ENCODE measurements at regions not wholly inside any gene's neighbourhood (a gene's known extent, or its start where the extent isn't known, plus 50 kb on each side); places are given as distances from the start of the nearest gene placed in this dataset.

DNA sequence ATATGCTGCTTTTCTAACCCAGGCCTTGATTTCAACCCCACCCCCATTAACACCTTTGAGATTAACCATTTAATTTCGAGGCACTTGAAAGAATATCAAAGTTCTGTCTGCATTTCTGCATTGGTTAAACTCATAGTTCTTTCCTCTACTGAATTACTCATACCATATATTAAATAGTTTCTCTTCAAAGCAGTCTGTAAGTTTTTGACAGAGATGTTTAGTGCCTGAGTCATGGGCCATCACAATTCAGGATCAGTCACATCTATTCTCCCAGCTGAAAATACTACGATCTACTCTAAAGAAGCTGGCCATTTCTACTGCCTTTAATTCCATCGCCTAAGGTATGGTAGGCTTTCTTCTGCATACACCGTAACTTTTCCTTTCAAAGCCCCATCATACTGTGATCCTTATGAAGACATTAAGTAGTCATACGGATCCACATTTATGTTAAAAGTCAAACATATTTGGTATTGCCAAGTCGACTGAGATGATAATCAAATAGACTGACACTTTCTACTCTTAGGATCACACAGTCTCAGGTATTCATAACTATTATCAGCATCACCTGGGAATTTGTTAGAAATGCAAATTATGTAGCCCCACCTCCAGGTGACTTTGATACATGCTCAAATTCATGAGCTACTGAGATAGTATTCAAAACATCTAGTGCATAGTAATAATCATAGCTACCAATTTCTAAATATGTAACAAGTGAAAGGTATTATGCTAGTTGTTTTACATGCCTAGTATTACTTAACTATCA lies 489.4 kb upstream of the IL12A start:
- DNase-seq = no peak
- no peak overlapping the region for H3K4me2 ChIP-seq
- no peaks in the 10 kb centered on the region for H3K79me2 ChIP-seq (ENCODE audit: insufficient read depth)
- 43% methylated on average over 6 of the region's 6 CpGs for WGBS (ENCODE audit: low lambda C conversion rate)
- CTCF ChIA-PET = interaction anchor here (0.7 kb wide), 1 partner anchor 132 kb away, joined by 3 read pairs; no protein-coding TSS in a partner anchor
- no peak overlapping the region for H3K27ac ChIP-seq (ENCODE audit: low read depth in 2 of 2, low read length in 1 of 2)
- TF ChIP-seq JUND (IDR thresholded peaks at IDR 0.05) = no peak
- no peak for TF ChIP-seq ELF1 (IDR thresholded peaks at IDR 0.05)
- H3F3A ChIP-seq (replicated peaks; ENCODE audit: insufficient read depth) = no peaks in the 10 kb centered on the region
- H2AFZ ChIP-seq (ENCODE audit: low read depth) = no peak overlapping the region
- H3K9ac ChIP-seq = no peak overlapping the region
- no peaks in the 10 kb centered on the region for H4K20me1 ChIP-seq (ENCODE audit: insufficient read depth)
- no peaks in the 10 kb centered on the region for H3K9me3 ChIP-seq
- no peaks in the 10 kb centered on the region for H3K4me1 ChIP-seq (ENCODE audit: control insufficient read depth in 1 of 2, insufficient read depth in 2 of 2, low read depth in 1 of 2, low read length in 1 of 2)
- no peaks in the 10 kb centered on the region for H3K27me3 ChIP-seq (ENCODE audit: insufficient read depth)
- H3K36me3 ChIP-seq (replicated peaks in 1 of 2; ENCODE audit: control insufficient read depth in 1 of 2, insufficient read depth in 2 of 2, low read length in 1 of 2) = no peaks in the 10 kb centered on the region
- no peak overlapping the region for H3K4me3 ChIP-seq (ENCODE audit: low read depth in 2 of 2, low read length in 1 of 2)
- H3K9me2 ChIP-seq = no peaks in the 10 kb centered on the region
- POLR2A ChIA-PET = no interaction called here

DNA sequence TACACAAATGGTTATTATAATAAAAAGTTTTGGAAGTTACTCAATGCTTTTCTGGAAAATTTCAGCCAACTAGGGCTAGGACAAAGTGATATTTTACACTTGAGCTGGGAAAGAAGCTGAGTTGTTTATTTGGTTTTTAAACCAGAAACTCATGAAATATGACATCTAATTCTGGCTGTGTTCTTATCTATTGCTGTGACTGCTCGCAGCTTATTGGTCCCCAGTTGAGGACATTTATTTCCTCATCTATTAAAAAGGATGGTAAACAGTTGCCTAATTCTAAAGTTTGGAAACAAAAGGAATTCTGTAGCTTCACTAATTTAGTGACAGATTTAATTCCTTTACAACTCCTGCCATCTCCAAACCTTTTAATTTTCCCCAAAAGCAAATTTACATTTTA lies 487.6 kb upstream of the IL12A start:
- Histone ChIP-seq H3K27ac (ENCODE audit: low read depth in 2 of 2, low read length in 1 of 2) (no peak overlapping the region), H2AFZ (ENCODE audit: low read depth) (no peak overlapping the region), H3K9me2 (no peaks in the 10 kb centered on the region), H3K36me3 (replicated peaks in 1 of 2; ENCODE audit: control insufficient read depth in 1 of 2, insufficient read depth in 2 of 2, low read length in 1 of 2) (no peaks in the 10 kb centered on the region), H4K20me1 (ENCODE audit: insufficient read depth) (no peaks in the 10 kb centered on the region), H3K9me3 (no peaks in the 10 kb centered on the region), H3K4me1 (ENCODE audit: control insufficient read depth in 1 of 2, insufficient read depth in 2 of 2, low read depth in 1 of 2, low read length in 1 of 2) (no peaks in the 10 kb centered on the region), H3F3A (replicated peaks; ENCODE audit: insufficient read depth) (no peaks in the 10 kb centered on the region), H3K27me3 (ENCODE audit: insufficient read depth) (peaks cover 4% of the 10 kb centered on the region; the same call in 1 of the 2 replicates), H3K9ac (no peak overlapping the region), H3K4me2 (no peak overlapping the region), H3K79me2 (ENCODE audit: insufficient read depth) (no peaks in the 10 kb centered on the region), H3K4me3 (ENCODE audit: low read depth in 2 of 2, low read length in 1 of 2) (no peak overlapping the region)
- CTCF ChIA-PET = no interaction called here
- no peak for DNase-seq
- no peak for TF ChIP-seq NFIC (IDR thresholded peaks at IDR 0.05; ENCODE audit: borderline replicate concordance)
- TF ChIP-seq, protein P1, sequence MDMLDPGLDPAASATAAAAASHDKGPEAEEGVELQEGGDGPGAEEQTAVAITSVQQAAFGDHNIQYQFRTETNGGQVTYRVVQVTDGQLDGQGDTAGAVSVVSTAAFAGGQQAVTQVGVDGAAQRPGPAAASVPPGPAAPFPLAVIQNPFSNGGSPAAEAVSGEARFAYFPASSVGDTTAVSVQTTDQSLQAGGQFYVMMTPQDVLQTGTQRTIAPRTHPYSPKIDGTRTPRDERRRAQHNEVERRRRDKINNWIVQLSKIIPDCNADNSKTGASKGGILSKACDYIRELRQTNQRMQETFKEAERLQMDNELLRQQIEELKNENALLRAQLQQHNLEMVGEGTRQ (IDR thresholded peaks at IDR 0.05; ENCODE audit: borderline replicate concordance, low read depth, low read length) = no peak
- TF ChIP-seq CHD2 (IDR thresholded peaks at IDR 0.05; ENCODE audit: low read length, partially characterized antibody) = no peak
- TF ChIP-seq JUND (IDR thresholded peaks at IDR 0.05) = no peak
- no peak for TF ChIP-seq FOXJ3 (CRISPR knock-in tag; IDR thresholded peaks at IDR 0.05)
- TF ChIP-seq, protein P2, sequence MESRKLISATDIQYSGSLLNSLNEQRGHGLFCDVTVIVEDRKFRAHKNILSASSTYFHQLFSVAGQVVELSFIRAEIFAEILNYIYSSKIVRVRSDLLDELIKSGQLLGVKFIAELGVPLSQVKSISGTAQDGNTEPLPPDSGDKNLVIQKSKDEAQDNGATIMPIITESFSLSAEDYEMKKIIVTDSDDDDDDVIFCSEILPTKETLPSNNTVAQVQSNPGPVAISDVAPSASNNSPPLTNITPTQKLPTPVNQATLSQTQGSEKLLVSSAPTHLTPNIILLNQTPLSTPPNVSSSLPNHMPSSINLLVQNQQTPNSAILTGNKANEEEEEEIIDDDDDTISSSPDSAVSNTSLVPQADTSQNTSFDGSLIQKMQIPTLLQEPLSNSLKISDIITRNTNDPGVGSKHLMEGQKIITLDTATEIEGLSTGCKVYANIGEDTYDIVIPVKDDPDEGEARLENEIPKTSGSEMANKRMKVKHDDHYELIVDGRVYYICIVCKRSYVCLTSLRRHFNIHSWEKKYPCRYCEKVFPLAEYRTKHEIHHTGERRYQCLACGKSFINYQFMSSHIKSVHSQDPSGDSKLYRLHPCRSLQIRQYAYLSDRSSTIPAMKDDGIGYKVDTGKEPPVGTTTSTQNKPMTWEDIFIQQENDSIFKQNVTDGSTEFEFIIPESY (IDR thresholded peaks at IDR 0.05; ENCODE audit: borderline replicate concordance, low read depth) = no peak
- TF ChIP-seq TAF1 (IDR thresholded peaks at IDR 0.05; ENCODE audit: borderline replicate concordance, low read depth, low read length) = no peak
- no peak for TF ChIP-seq SMC3 (IDR thresholded peaks at IDR 0.05; ENCODE audit: low read depth, low read length)
- TF ChIP-seq YY1 (IDR thresholded peaks at IDR 0.05; ENCODE audit: low read depth) = no peak
- TF ChIP-seq, protein P3, sequence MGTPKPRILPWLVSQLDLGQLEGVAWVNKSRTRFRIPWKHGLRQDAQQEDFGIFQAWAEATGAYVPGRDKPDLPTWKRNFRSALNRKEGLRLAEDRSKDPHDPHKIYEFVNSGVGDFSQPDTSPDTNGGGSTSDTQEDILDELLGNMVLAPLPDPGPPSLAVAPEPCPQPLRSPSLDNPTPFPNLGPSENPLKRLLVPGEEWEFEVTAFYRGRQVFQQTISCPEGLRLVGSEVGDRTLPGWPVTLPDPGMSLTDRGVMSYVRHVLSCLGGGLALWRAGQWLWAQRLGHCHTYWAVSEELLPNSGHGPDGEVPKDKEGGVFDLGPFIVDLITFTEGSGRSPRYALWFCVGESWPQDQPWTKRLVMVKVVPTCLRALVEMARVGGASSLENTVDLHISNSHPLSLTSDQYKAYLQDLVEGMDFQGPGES (IDR thresholded peaks at IDR 0.05; ENCODE audit: low read depth, low read length) = no peak
- no peak for TF ChIP-seq EZH2phosphoT487 (IDR thresholded peaks at IDR 0.05; ENCODE audit: borderline replicate concordance, low read depth)
- no peak for TF ChIP-seq RCOR1 (IDR thresholded peaks at IDR 0.05; ENCODE audit: low read length)
- POLR2A ChIA-PET = no interaction called here
- 56% methylated on average over 1 of the region's 1 CpG for WGBS (ENCODE audit: low lambda C conversion rate)
